ENCODE measurements at regions not wholly inside any gene's neighbourhood (a gene's known extent, or its start where the extent isn't known, plus 50 kb on each side); places are given as distances from the start of the nearest gene placed in this dataset.

DNA sequence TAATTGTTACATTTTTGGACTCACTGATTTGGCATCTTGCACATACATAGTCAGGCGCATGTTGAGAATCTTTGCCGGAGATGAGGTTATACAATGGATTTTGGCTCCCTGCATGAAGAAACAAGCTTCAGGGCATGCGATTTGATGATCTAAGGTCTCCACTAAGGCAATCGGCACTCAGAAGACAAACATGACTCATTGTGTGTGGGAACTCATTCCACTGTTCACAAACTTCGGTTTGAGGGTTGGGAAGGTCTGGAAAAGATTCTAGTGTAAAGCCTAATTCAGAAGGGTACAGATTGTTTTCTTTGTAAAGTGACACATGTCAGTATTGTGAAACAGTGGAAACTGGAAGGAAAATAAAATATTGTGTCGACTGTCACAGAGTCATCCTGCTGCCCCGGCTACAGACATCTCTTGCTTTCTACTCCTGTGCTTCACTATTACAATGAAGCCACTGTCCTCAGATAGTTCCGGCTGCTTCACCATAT is 192.6 kb upstream of the HMGA2 start:
- intact Hi-C loops (cut with DNase I), result no loop called here
- 67 to 70% methylated on average over 8 of the region's 8 CpGs for WGBS, 2 donors
- no peaks in the 10 kb centered on the region for H3K4me1 ChIP-seq
- DNase-seq (peak in 1 of 4 donors; percentile 4), ATAC-seq (peak; percentile 12)
- H3K27me3 ChIP-seq, result no peaks in the 10 kb centered on the region
- no peak overlapping the region for H3K27ac ChIP-seq
- H3K4me3 ChIP-seq, result no peak overlapping the region
- H3K9me3 ChIP-seq, result no peaks in the 10 kb centered on the region
- H3K36me3 ChIP-seq (replicated peaks in 1 of 2; ENCODE audit: insufficient read depth in 1 of 2, low read depth in 2 of 2), result no peaks in the 10 kb centered on the region
- TF ChIP-seq POLR2A (IDR thresholded peaks at IDR 0.05) (no peak), CTCF (IDR thresholded peaks at IDR 0.05) (no peak)

DNA sequence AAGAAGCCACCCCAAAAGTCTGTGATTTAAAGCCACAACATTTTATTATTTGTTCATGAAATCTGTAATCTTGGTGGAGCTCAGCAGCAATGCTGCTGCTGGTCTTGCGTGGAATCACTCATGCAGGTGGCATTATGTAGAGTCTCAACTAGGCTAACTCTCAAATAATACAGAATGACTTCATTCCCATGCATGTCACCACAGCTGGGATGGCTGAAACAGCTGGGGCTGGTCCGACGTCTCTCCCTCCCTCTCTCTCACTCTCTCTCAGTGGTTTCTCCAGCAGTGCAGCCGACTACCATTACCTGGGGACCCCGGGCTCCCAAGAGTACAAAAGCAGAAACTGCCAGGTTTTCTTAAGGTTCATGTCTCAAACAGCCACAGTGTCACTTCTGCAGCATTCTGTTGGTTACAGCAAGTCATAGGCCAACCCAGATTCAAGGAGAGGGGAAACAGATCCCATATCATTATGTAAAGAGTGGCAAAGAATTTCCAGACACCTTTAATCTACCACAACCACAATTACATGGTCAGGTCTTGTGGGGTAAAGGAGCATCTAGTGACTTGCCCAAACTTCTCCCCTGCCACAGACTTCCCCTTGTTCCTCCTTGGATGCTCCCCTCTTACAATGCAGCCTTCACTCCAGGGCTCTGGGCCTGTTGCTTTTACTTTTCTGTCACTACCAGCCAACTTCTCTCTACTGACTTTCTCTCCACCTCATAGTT is 192.0 kb upstream of the HMGA2 start:
- H3K27ac ChIP-seq, result no peak overlapping the region
- no peak for ATAC-seq

DNA sequence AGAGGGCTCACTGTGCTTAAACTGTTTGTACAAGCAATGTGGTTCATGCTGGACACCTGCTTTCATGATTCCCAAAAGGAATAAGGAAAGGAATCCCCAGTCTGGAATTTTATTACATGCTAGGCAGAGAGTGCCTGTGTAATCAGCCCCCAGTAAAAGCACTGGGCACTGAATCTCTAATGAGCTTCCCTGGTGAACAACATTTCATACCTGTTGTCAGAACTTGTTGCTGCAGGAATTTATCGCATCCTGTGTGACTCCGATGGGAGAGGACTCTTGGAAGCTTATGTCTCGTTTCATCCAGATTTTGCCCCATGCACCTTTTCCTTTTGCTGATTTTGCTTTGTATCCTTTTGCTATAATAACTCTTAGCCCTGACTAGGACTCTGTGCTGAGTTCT is 190.2 kb upstream of the HMGA2 start:
- ATAC-seq, result no peak
- DNase-seq, result no peak
- no peaks in the 10 kb centered on the region for H3K36me3 ChIP-seq (replicated peaks in 1 of 2; ENCODE audit: insufficient read depth in 1 of 2, low read depth in 2 of 2)
- no peaks in the 10 kb centered on the region for H3K9me3 ChIP-seq
- H3K4me3 ChIP-seq, result no peak overlapping the region
- TF ChIP-seq POLR2A (IDR thresholded peaks at IDR 0.05) (no peak), CTCF (IDR thresholded peaks at IDR 0.05) (no peak)
- no peak overlapping the region for H3K27ac ChIP-seq
- no peaks in the 10 kb centered on the region for H3K27me3 ChIP-seq
- WGBS, 2 donors, result 80 to 82% methylated on average over 3 of the region's 3 CpGs
- no peaks in the 10 kb centered on the region for H3K4me1 ChIP-seq
- intact Hi-C loops (cut with DNase I), result no loop called here

More for the DNA sequence above, 192.0 kb upstream of the HMGA2 start:
- no peaks in the 10 kb centered on the region for H3K27me3 ChIP-seq
- H3K36me3 ChIP-seq (replicated peaks in 1 of 2; ENCODE audit: insufficient read depth in 1 of 2, low read depth in 2 of 2), result no peaks in the 10 kb centered on the region
- H3K4me3 ChIP-seq, result no peak overlapping the region
- DNase-seq, result no peak
- WGBS, 2 donors, result 78 to 83% methylated on average over 5 of the region's 5 CpGs
- H3K4me1 ChIP-seq, result no peaks in the 10 kb centered on the region
- no peak for TF ChIP-seq POLR2A (IDR thresholded peaks at IDR 0.05)
- TF ChIP-seq CTCF (IDR thresholded peaks at IDR 0.05), result no peak
- intact Hi-C loops (cut with DNase I), result no loop called here
- no peaks in the 10 kb centered on the region for H3K9me3 ChIP-seq

GRCh38 chr12:65634626-65635331 is 189.5 kb upstream of the HMGA2 start:
- no peak overlapping the region for H3K27ac ChIP-seq
- H3K4me1 ChIP-seq, result no peaks in the 10 kb centered on the region
- no peak overlapping the region for H3K4me3 ChIP-seq

More at GRCh38 chr12:65634626-65635331, 189.5 kb upstream of the HMGA2 start:
- TF ChIP-seq POLR2A (IDR thresholded peaks at IDR 0.05), result no peak
- no peak for TF ChIP-seq CTCF (IDR thresholded peaks at IDR 0.05)
- WGBS, 2 donors, result 65 to 66% methylated on average over 6 of the region's 6 CpGs
- no peak for ATAC-seq
- Histone ChIP-seq H3K27me3 (no peaks in the 10 kb centered on the region), H3K36me3 (replicated peaks in 1 of 2; ENCODE audit: insufficient read depth in 1 of 2, low read depth in 2 of 2) (no peaks in the 10 kb centered on the region), H3K9me3 (no peaks in the 10 kb centered on the region)
- DNase-seq, result no peak
- intact Hi-C loops (cut with DNase I), result no loop called here

Data from body of pancreas (tissue), 4 donors.